Gastrocnemius medialis (tissue), 4 donors: ENCODE measurements at regions not wholly inside any gene's neighbourhood (a gene's known extent, or its start where the extent isn't known, plus 50 kb on each side); places are given as distances from the start of the nearest gene placed in this dataset.

Experiments
- CTCF ChIP-seq, 5 experiments: fragments of 450-650 bp in 3 of 5; fragments of 200-600 bp in 2 of 5; sonication (generic) in 2 of 5; IDR thresholded peaks in 4 of 5; conservative IDR thresholded peaks in 1 of 5; 1 replicate in 4 of 5; 2 replicates in 1 of 5; pipeline ENCODE4 v1.5.1; 2016 to 2019; ENCODE audit warnings: antibody characterized with exemption in 5 of 5, mild to moderate bottlenecking in 3 of 5, moderate library complexity in 3 of 5
- POLR2A ChIP-seq, 2 donors: fragments of 450-650 bp; IDR thresholded peaks; one replicate each; pipeline ENCODE4 v1.6.1; 2017; ENCODE audit warnings: antibody characterized with exemption in 2 of 2, mild to moderate bottlenecking in 2 of 2, moderate library complexity in 2 of 2

GRCh38 chr4:59936566-59936965, 1263.6 kb upstream of the ADGRL3 start:
- no peak for TF ChIP-seq CTCF (IDR thresholded peaks at IDR 0.05 in 4 of 5, conservative IDR thresholded peaks at IDR 0.05 in 1 of 5)
- TF ChIP-seq POLR2A (IDR thresholded peaks at IDR 0.05): no peak
